ENCODE measurements at regions not wholly inside any gene's neighbourhood (a gene's known extent, or its start where the extent isn't known, plus 50 kb on each side); places are given as distances from the start of the nearest gene placed in this dataset.

- TF ChIP-seq KDM5A (IDR thresholded peaks at IDR 0.05) (no peak), HOXA7 (CRISPR knock-in tag; IDR thresholded peaks at IDR 0.05) (no peak), JUN (IDR thresholded peaks at IDR 0.05) (no peak), FOXS1 (CRISPR knock-in tag; IDR thresholded peaks at IDR 0.05) (no peak), SMC3 (IDR thresholded peaks at IDR 0.05) (no peak)
Observed at GRCh38 chr13:89891416-89891815, 1456.1 kb upstream of the MIR17HG start (continued).

GRCh38 chr13:89897681-89898080 lies 1449.8 kb upstream of the MIR17HG start:
- no peak for TF ChIP-seq KDM1A (IDR thresholded peaks at IDR 0.05; ENCODE audit: low read depth)
- no peak for TF ChIP-seq MAFK (IDR thresholded peaks at IDR 0.05; ENCODE audit: partially characterized antibody)
- TF ChIP-seq, protein P1, sequence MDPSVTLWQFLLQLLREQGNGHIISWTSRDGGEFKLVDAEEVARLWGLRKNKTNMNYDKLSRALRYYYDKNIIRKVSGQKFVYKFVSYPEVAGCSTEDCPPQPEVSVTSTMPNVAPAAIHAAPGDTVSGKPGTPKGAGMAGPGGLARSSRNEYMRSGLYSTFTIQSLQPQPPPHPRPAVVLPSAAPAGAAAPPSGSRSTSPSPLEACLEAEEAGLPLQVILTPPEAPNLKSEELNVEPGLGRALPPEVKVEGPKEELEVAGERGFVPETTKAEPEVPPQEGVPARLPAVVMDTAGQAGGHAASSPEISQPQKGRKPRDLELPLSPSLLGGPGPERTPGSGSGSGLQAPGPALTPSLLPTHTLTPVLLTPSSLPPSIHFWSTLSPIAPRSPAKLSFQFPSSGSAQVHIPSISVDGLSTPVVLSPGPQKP (IDR thresholded peaks at IDR 0.05; ENCODE audit: low read depth, low read length), result no peak
- H3K4me1 ChIP-seq, result no peaks in the 10 kb centered on the region
- H3K9me3 ChIP-seq, result no peaks in the 10 kb centered on the region
- DNase-seq (ENCODE audit: low read depth in 1 of 2, low spot score in 1 of 2) (no peak), FAIRE-seq (no peak), ATAC-seq (no peak)
- H3K4me2 ChIP-seq, result no peak overlapping the region
- WGBS (ENCODE audit: missing lambda C conversion rate), result 23% methylated on average over 1 of the region's 1 CpG
- no peak overlapping the region for H3K4me3 ChIP-seq
- ChIA-PET CTCF (no interaction called here), POLR2A (no interaction called here)
- H3K27ac ChIP-seq, result no peak overlapping the region

GRCh38 chr13:89899302-89900103 lies 1448.0 kb upstream of the MIR17HG start:
- TF ChIP-seq, protein P2, sequence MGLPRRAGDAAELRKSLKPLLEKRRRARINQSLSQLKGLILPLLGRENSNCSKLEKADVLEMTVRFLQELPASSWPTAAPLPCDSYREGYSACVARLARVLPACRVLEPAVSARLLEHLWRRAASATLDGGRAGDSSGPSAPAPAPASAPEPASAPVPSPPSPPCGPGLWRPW (IDR thresholded peaks at IDR 0.05), result no peak
- TF ChIP-seq NR3C1 (IDR thresholded peaks at IDR 0.05) (no peak), CBX8 (IDR thresholded peaks at IDR 0.05) (no peak), MYC (IDR thresholded peaks at IDR 0.05; ENCODE audit: borderline replicate concordance, low read length) (no peak), NPAS2 (CRISPR knock-in tag; IDR thresholded peaks at IDR 0.05; ENCODE audit: borderline replicate concordance) (no peak), SMC3 (IDR thresholded peaks at IDR 0.05) (no peak), BHLHE40 (IDR thresholded peaks at IDR 0.05; ENCODE audit: low read depth, low read length) (no peak), RNF2 (IDR thresholded peaks at IDR 0.05; ENCODE audit: borderline replicate concordance, low read depth) (no peak), GATA3 (IDR thresholded peaks at IDR 0.05; ENCODE audit: borderline replicate concordance) (no peak), HEYL (CRISPR knock-in tag; IDR thresholded peaks at IDR 0.05) (no peak), ESRRA (IDR thresholded peaks at IDR 0.05; ENCODE audit: borderline replicate concordance, low read length) (no peak), TP53 (CRISPR knock-in tag; IDR thresholded peaks at IDR 0.05) (no peak), TFCP2L1 (CRISPR knock-in tag; IDR thresholded peaks at IDR 0.05) (no peak), FOSL2 (IDR thresholded peaks at IDR 0.05) (no peak), FOSL2 (CRISPR knock-in tag; IDR thresholded peaks at IDR 0.05) (no peak), ZC3H11A (IDR thresholded peaks at IDR 0.05) (no peak), JUN (IDR thresholded peaks at IDR 0.05) (no peak), RARB (CRISPR knock-in tag; IDR thresholded peaks at IDR 0.05) (no peak)
- TF ChIP-seq, protein P3, sequence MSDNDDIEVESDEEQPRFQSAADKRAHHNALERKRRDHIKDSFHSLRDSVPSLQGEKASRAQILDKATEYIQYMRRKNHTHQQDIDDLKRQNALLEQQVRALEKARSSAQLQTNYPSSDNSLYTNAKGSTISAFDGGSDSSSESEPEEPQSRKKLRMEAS (IDR thresholded peaks at IDR 0.05), result no peak
- CTCF ChIA-PET, result no interaction called here
- H3K9me3 ChIP-seq, result no peaks in the 10 kb centered on the region

More at GRCh38 chr13:89899302-89900103, 1448.0 kb upstream of the MIR17HG start:
- Histone ChIP-seq H3K4me1 (no peaks in the 10 kb centered on the region), H3K4me3 (no peak overlapping the region), H3K4me2 (no peak overlapping the region), H3K27ac (no peak overlapping the region)
- ATAC-seq, result no peak
- no peak for FAIRE-seq
- no peak for DNase-seq (ENCODE audit: low read depth in 1 of 2, low spot score in 1 of 2)
- POLR2A ChIA-PET, result no interaction called here
- 23% methylated on average over 5 of the region's 5 CpGs for WGBS (ENCODE audit: missing lambda C conversion rate)
